HG02970 (cell line): ENCODE measurements at regions not wholly inside any gene's neighbourhood (a gene's known extent, or its start where the extent isn't known, plus 50 kb on each side); places are given as distances from the start of the nearest gene placed in this dataset.
"Not testable (repeated sequence)": the region's sequence is repeated elsewhere in the genome, so short reads cannot be mapped to it uniquely, and the experiment has no call there.

Source experiments
- ATAC-seq: cut with Tn5 transposase; IDR thresholded peaks from one replicate; pipeline ENCODE4 v1.9.1; 2021; ENCODE audit warnings: mild to moderate bottlenecking, moderate library complexity, moderate number of reproducible peaks; ENCODE audit not compliant: unreplicated experiment, low FRiP score

GRCh38 chr14:65957631-65958205 is 528.5 kb upstream of the CCDC196 start:
- no peak for ATAC-seq

GRCh38 chr14:65958664-65959562 is 527.3 kb upstream of the CCDC196 start:
- ATAC-seq = peak; percentile 59

- peak; percentile 62 for ATAC-seq
Observed at GRCh38 chr14:65959563-65960024, 526.6 kb upstream of the CCDC196 start.

GRCh38 chr14:65961004-65961403 is 525.2 kb upstream of the CCDC196 start:
- ATAC-seq = no peak

GRCh38 chr14:65962952-65963351 is 523.2 kb upstream of the CCDC196 start:
- ATAC-seq = no peak

- ATAC-seq = no peak
Observed at GRCh38 chr14:65964366-65964765, 521.8 kb upstream of the CCDC196 start.

- no peak for ATAC-seq
Observed at GRCh38 chr14:65966188-65966587, 520.0 kb upstream of the CCDC196 start.

- no peak for ATAC-seq
Observed at GRCh38 chr14:65972346-65972870, 513.8 kb upstream of the CCDC196 start.

- no peak for ATAC-seq
Observed at GRCh38 chr14:65972891-65973290, 513.3 kb upstream of the CCDC196 start.

GRCh38 chr14:65975865-65976264 is 510.3 kb upstream of the CCDC196 start:
- ATAC-seq = no peak

GRCh38 chr14:65976761-65977404 is 509.3 kb upstream of the CCDC196 start:
- no peak for ATAC-seq

- no peak for ATAC-seq
Observed at GRCh38 chr14:65981192-65981843, 504.9 kb upstream of the CCDC196 start.

- no peak for ATAC-seq
Observed at GRCh38 chr14:65986041-65986440, 500.1 kb upstream of the CCDC196 start.

- ATAC-seq = no peak
Observed at GRCh38 chr14:65989981-65990380, 496.2 kb upstream of the CCDC196 start.

GRCh38 chr14:65991104-65991503 is 495.1 kb upstream of the CCDC196 start:
- no peak for ATAC-seq

- ATAC-seq = not testable (repeated sequence)
Observed at GRCh38 chr14:65991935-65992334, 494.2 kb upstream of the CCDC196 start.

GRCh38 chr14:65993103-65993502 is 493.1 kb upstream of the CCDC196 start:
- ATAC-seq = no peak

GRCh38 chr14:65993996-65994395 is 492.2 kb upstream of the CCDC196 start:
- ATAC-seq = no peak

GRCh38 chr14:65997347-65997746 is 488.8 kb upstream of the CCDC196 start:
- ATAC-seq = no peak

GRCh38 chr14:65999865-66000264 is 486.3 kb upstream of the CCDC196 start:
- no peak for ATAC-seq

GRCh38 chr14:66000766-66001165 is 485.4 kb upstream of the CCDC196 start:
- no peak for ATAC-seq
